ENCODE measurements at regions not wholly inside any gene's neighbourhood (a gene's known extent, or its start where the extent isn't known, plus 50 kb on each side); places are given as distances from the start of the nearest gene placed in this dataset.

GRCh38 chr21:25329227-25329825 is 278.0 kb downstream of the MRPL39 start:
- no peak for DNase-seq (ENCODE audit: low spot score)

GRCh38 chr21:25328736-25329135 is 278.5 kb downstream of the MRPL39 start:
- DNase-seq (ENCODE audit: low spot score) = no peak

- DNase-seq (ENCODE audit: low spot score) = no peak
Measured at GRCh38 chr21:25326181-25326580, 281.1 kb downstream of the MRPL39 start.

- DNase-seq (ENCODE audit: low spot score) = no peak
Measured at GRCh38 chr21:25324666-25325065, 282.6 kb downstream of the MRPL39 start.

- DNase-seq (ENCODE audit: low spot score) = no peak
Measured at GRCh38 chr21:25323356-25323949, 283.8 kb downstream of the MRPL39 start.

GRCh38 chr21:25314247-25314646 is 293.0 kb downstream of the MRPL39 start:
- no peak for DNase-seq (ENCODE audit: low spot score)

- no peak for DNase-seq (ENCODE audit: low spot score)
Measured at GRCh38 chr21:25313829-25314228, 293.5 kb downstream of the MRPL39 start.

GRCh38 chr21:25307489-25307888 is 299.8 kb downstream of the MRPL39 start:
- DNase-seq (ENCODE audit: low spot score) = no peak

- no peak for DNase-seq (ENCODE audit: low spot score)
Measured at GRCh38 chr21:25304611-25305010, 302.7 kb downstream of the MRPL39 start.

- DNase-seq (ENCODE audit: low spot score) = no peak
Measured at GRCh38 chr21:25300632-25301031, 306.6 kb downstream of the MRPL39 start.

- no peak for DNase-seq (ENCODE audit: low spot score)
Measured at GRCh38 chr21:25298512-25299491, 308.5 kb downstream of the MRPL39 start.

GRCh38 chr21:25297117-25297516 is 310.2 kb downstream of the MRPL39 start:
- no peak for DNase-seq (ENCODE audit: low spot score)

GRCh38 chr21:25296252-25296651 is 311.0 kb downstream of the MRPL39 start:
- DNase-seq (ENCODE audit: low spot score) = no peak

- DNase-seq (ENCODE audit: low spot score) = no peak
Measured at GRCh38 chr21:25292396-25292795, 314.9 kb downstream of the MRPL39 start.

GRCh38 chr21:25283720-25284119 is 323.6 kb downstream of the MRPL39 start:
- no peak for DNase-seq (ENCODE audit: low spot score)

GRCh38 chr21:25281134-25281533 is 326.1 kb downstream of the MRPL39 start:
- no peak for DNase-seq (ENCODE audit: low spot score)

- no peak for DNase-seq (ENCODE audit: low spot score)
Measured at GRCh38 chr21:25280061-25280460, 327.2 kb downstream of the MRPL39 start.

- DNase-seq (ENCODE audit: low spot score) = no peak
Measured at GRCh38 chr21:25273959-25274358, 333.3 kb downstream of the MRPL39 start.

- DNase-seq (ENCODE audit: low spot score) = peak; percentile 35
Measured at GRCh38 chr21:25254491-25255174, 352.6 kb downstream of the MRPL39 start.

GRCh38 chr21:25246546-25246945 is 360.7 kb downstream of the MRPL39 start:
- DNase-seq (ENCODE audit: low spot score) = no peak

- DNase-seq (ENCODE audit: low spot score) = no peak
Measured at GRCh38 chr21:25244735-25245134, 362.5 kb downstream of the MRPL39 start.

- DNase-seq (ENCODE audit: low spot score) = no peak
Measured at GRCh38 chr21:25243808-25244207, 363.5 kb downstream of the MRPL39 start.

Measured in D341Med (cell line).